Keratinocyte (primary cell): ENCODE measurements at regions not wholly inside any gene's neighbourhood (a gene's known extent, or its start where the extent isn't known, plus 50 kb on each side); places are given as distances from the start of the nearest gene placed in this dataset.

Experiments used
- DNase-seq: peaks from one replicate; pipeline ENCODE4 v3.0.0-alpha.2; 2011; ENCODE audit warnings: low read depth, missing footprints, low spot score
- FAIRE-seq: peaks from 2 replicates; lab custom pipeline; 2011; peaks lifted over from hg19 to GRCh38; lab: Jason Lieb, UNC
- H2AFZ ChIP-seq: 2 replicates; pipeline ENCODE4 v1.6.0; 2012; ENCODE audit warnings: low read length, control low read depth, inconsistent platforms; ENCODE audit not compliant: control insufficient read depth
- H3K27ac ChIP-seq: 2 replicates; pipeline ENCODE4 v1.5.1; 2011; ENCODE audit warnings: low read length; ENCODE audit not compliant: control insufficient read depth, insufficient read depth
- H3K27me3 ChIP-seq: 3 replicates; pipeline ENCODE4 v1.6.0; 2011; ENCODE audit warnings: low read length; ENCODE audit not compliant: control insufficient read depth, insufficient read depth; ENCODE audit errors: extremely low read depth
- H3K36me3 ChIP-seq, 2 experiments: 2 replicates in 1 of 2; 3 replicates in 1 of 2; pipeline ENCODE4 v1.5.1; 2011; ENCODE audit warnings: low read length in 2 of 2, mild to moderate bottlenecking in 1 of 2; ENCODE audit not compliant: control insufficient read depth in 2 of 2, insufficient read depth in 2 of 2; ENCODE audit errors: extremely low read depth in 1 of 2
- H3K4me1 ChIP-seq: 3 replicates; pipeline ENCODE4 v1.5.1; 2011; ENCODE audit warnings: low read length; ENCODE audit not compliant: control insufficient read depth, insufficient read depth; ENCODE audit errors: extremely low read depth
- H3K4me2 ChIP-seq: 3 replicates; pipeline ENCODE4 v1.6.0; 2011; ENCODE audit warnings: low read depth, low read length; ENCODE audit not compliant: control insufficient read depth, insufficient read depth; ENCODE audit errors: extremely low read depth
- H3K4me3 ChIP-seq, 3 experiments: fragments of 200-600 bp in 1 of 3; sonication (generic) in 1 of 3; 2 replicates in 2 of 3; 3 replicates in 1 of 3; pipeline ENCODE4 v1.5.1; 2011 to 2016; ENCODE audit warnings: low read length in 3 of 3, mild to moderate bottlenecking in 3 of 3, control low read depth in 2 of 3, inconsistent platforms in 1 of 3, low read depth in 1 of 3, mixed read lengths in 1 of 3, mixed run types in 1 of 3, moderate library complexity in 1 of 3; ENCODE audit not compliant: control insufficient read depth in 2 of 3, insufficient read depth in 2 of 3; ENCODE audit errors: extremely low read depth in 1 of 3
- H3K79me2 ChIP-seq: 2 replicates; pipeline ENCODE4 v1.6.0; 2012; ENCODE audit warnings: low read length; ENCODE audit not compliant: control insufficient read depth, insufficient read depth
- H3K9ac ChIP-seq: 3 replicates; pipeline ENCODE4 v1.6.0; 2011; ENCODE audit warnings: low read length; ENCODE audit not compliant: control insufficient read depth, insufficient read depth; ENCODE audit errors: extremely low read depth
- H3K9me1 ChIP-seq: 3 replicates; pipeline ENCODE4 v1.6.0; 2011; ENCODE audit warnings: low read length; ENCODE audit not compliant: control insufficient read depth, insufficient read depth; ENCODE audit errors: extremely low read depth
- H3K9me3 ChIP-seq: 2 replicates; pipeline ENCODE4 v1.5.1; 2012; ENCODE audit warnings: low read depth, low read length; ENCODE audit not compliant: control insufficient read depth
- H4K20me1 ChIP-seq: 3 replicates; pipeline ENCODE4 v1.6.0; 2011; ENCODE audit warnings: low read length; ENCODE audit not compliant: control insufficient read depth, insufficient read depth; ENCODE audit errors: extremely low read depth
- CTCF ChIP-seq, 3 experiments: IDR thresholded peaks in 1 of 3; conservative IDR thresholded peaks in 1 of 3; optimal IDR thresholded peaks in 1 of 3; 2 replicates in 2 of 3; 3 replicates in 1 of 3; pipeline versions ENCODE3 to v1.5.1; 2011; ENCODE audit warnings: low read length in 3 of 3, mild to moderate bottlenecking in 3 of 3, moderate library complexity in 2 of 3, control low read depth in 1 of 3, inconsistent platforms in 1 of 3; ENCODE audit not compliant: insufficient read depth in 2 of 3; ENCODE audit errors: extremely low read depth in 1 of 3
- EZH2 ChIP-seq: IDR thresholded peaks from one replicate; pipeline ENCODE4 v1.6.1; 2012; ENCODE audit warnings: inconsistent platforms, mild to moderate bottlenecking, low read length, moderate library complexity
- dilution Hi-C: fragments of 300-500 bp; cut with MboI; formaldehyde crosslinking; loops from one replicate; pipeline ENCODE4 v1.7.0; 2020; ENCODE audit warnings: low sequenced_read_pairs; ENCODE audit not compliant: extremely low pct_ligation_motif_present

GRCh38 chr7:12110425-12110824, 100.7 kb upstream of the TMEM106B start:
- no peak overlapping the region for H3K4me2 ChIP-seq
- H3K36me3 ChIP-seq: no peaks in the 10 kb centered on the region
- peaks cover 12% of the 10 kb centered on the region for H3K27me3 ChIP-seq
- TF ChIP-seq EZH2: no peak
- TF ChIP-seq CTCF (optimal IDR thresholded peaks at IDR 0.05 in 1 of 3, IDR thresholded peaks at IDR 0.05 in 1 of 3, conservative IDR thresholded peaks at IDR 0.05 in 1 of 3; ENCODE audit: extremely low read depth in 1 of 3, insufficient read depth in 2 of 3, low read length in 3 of 3): no peak
- dilution Hi-C loops: no loop called here
- H3K4me3 ChIP-seq: no peak overlapping the region
- no peaks in the 10 kb centered on the region for H4K20me1 ChIP-seq
- no peak overlapping the region for H3K9ac ChIP-seq
- no peaks in the 10 kb centered on the region for H3K9me1 ChIP-seq
- no peak overlapping the region for H3K27ac ChIP-seq
- no peaks in the 10 kb centered on the region for H3K4me1 ChIP-seq
- H2AFZ ChIP-seq: no peak overlapping the region
- DNase-seq (no peak), FAIRE-seq (no peak)
- no peaks in the 10 kb centered on the region for H3K79me2 ChIP-seq
- H3K9me3 ChIP-seq: no peaks in the 10 kb centered on the region

GRCh38 chr7:12111422-12112405, 99.4 kb upstream of the TMEM106B start:
- TF ChIP-seq CTCF (optimal IDR thresholded peaks at IDR 0.05 in 1 of 3, IDR thresholded peaks at IDR 0.05 in 1 of 3, conservative IDR thresholded peaks at IDR 0.05 in 1 of 3; ENCODE audit: extremely low read depth in 1 of 3, insufficient read depth in 2 of 3, low read length in 3 of 3) (no peak), EZH2 (no peak)
- no peaks in the 10 kb centered on the region for H3K79me2 ChIP-seq
- H4K20me1 ChIP-seq: no peaks in the 10 kb centered on the region
- H3K27me3 ChIP-seq: peaks cover 12% of the 10 kb centered on the region
- H3K4me3 ChIP-seq: no peak overlapping the region
- no peaks in the 10 kb centered on the region for H3K9me1 ChIP-seq
- H3K9ac ChIP-seq: no peak overlapping the region
- dilution Hi-C loops: no loop called here
- H3K4me2 ChIP-seq: no peak overlapping the region
- H3K27ac ChIP-seq: no peak overlapping the region
- H3K4me1 ChIP-seq: no peaks in the 10 kb centered on the region
- no peak for DNase-seq
- no peaks in the 10 kb centered on the region for H3K36me3 ChIP-seq
- H3K9me3 ChIP-seq: no peaks in the 10 kb centered on the region
- FAIRE-seq: no peak
- no peak overlapping the region for H2AFZ ChIP-seq
